Stimulated activated CD4-positive, alpha-beta T cell treated with anti-CD3 and anti-CD28 coated beads, TNF-alpha, amount 100 ng/mL, for 1 hour (primary cell): ENCODE measurements at regions not wholly inside any gene's neighbourhood (a gene's known extent, or its start where the extent isn't known, plus 50 kb on each side); places are given as distances from the start of the nearest gene placed in this dataset.

Experiments used
- DNase-seq, 3 donors: peaks; one replicate each; pipeline ENCODE4 v3.0.0-alpha.2; 2020; ENCODE audit warnings: low read depth in 3 of 3, low spot score in 1 of 3

DNA sequence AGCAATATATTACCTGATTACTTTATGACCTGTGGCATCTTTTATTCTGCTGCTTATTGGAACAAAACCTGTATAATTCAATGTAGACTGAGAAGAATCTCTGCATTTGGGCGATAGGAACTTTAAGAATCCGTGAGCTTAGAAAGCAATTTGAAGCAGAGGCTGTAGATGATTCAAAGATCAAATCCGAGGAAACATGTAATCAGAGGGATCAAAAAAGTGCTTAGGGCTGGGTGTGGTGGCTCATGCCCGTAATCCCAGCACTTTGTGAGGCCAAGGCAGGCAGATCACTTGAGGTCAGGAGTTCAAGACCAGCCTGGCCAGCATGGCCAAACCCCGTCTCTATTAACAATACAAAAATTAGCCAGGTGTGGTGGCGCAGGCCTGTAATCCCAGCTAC is 198.4 kb downstream of the MTX2 start:
- DNase-seq: no peak

DNA sequence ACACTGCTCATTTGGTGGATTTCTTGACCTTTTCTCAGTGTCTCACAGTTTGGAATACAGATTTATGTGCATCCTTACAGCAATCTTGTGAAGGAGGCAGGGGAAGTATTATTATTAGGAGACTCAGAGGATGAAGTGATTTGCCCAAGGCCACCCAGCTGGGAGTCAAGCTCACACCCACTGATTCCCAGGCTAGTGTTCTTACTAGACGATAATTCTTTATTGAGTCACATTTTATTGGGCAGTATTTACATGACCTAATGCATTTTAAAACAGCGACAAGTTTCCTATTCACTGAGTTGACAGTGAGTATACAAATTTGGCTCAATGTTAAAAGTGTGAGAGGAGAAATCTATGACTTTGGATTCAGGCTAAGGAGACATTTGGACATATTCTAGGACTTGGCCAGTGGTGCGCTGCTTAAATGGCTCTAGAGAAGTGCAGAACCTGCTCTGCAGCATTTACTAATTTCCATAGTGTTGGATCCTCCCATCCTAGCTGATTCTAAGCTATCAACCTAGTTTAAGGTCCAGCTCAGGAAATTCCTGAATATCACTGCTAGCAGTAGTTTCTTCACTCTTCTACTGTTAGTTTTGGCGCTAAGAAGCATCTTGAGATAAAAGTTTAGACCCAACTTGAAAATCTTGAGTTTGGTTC is 199.3 kb downstream of the MTX2 start:
- DNase-seq: no peak

DNA sequence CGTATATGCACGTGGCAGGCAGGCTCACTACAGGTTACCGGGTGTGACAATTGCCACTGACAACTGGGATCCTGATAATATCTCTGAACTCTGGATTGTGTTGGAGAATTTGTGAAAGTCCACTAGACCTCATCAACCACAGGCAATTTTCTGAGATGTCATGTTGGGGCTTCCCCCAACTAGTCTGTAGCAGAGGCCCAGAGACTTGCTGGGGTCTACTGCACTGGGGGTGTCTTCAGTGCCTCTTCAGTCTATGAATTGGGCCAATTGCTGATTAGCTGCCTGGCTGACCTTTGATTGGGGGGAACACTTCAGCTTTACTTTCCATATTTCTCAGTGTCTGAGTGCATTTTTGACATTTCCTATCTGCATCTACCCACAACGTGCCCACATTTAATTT is 201.5 kb downstream of the MTX2 start:
- no peak for DNase-seq

DNA sequence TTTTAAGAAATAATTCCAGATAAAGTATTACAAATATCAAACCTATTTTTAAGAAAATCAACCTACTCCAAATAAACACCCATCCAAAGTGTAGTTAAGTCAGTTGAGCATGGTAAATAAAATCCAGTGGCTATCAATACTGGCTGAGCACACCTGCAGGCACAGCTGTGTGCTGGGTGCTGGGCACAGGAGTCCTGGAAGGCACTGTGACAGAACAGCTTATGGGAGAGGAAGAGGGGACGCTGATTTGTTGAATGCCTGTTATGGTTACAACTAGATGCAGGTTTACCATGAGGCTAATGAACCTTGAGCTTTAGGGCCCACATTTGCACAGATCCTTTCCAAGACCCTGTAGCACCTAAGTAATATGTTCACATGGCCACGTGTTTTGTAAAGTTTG is 202.7 kb downstream of the MTX2 start:
- DNase-seq: no peak

DNA sequence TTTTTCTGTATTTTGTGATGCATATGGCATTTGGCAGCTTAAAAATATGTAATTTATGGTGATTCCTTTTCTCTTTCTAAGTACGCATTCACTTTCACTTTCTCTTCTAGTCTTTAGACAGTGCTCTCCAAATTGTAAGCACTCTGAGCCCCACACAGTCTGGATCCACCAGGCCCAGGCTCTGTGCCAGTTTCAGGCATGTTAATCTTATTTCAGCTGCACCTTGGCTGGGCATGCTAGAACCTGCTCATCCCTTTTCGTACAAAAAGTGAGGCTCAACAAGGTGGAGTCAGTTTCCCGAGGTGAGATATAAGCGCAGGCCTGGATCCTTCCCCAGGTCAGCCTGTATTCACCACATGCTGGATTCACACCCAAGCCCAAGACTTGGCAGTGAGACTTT is 203.9 kb downstream of the MTX2 start:
- no peak for DNase-seq

DNA sequence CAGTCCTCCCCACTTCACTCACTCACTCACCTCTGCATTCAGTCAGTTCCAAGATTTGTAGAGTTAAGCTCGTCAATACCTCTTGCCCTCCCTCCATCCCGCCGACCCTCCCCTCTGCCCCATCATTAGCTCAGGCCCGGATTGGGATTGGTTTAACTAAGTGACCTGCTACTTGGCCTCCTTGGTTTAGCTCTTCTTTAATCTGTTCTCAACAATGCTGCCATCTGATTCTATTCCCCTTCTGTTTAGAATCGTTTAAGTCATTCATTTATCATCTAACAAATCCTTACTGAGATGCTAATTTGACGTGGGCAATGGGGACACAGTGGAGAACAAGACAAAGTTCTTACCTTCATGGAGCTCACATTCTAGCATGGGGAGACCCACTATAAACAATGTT is 204.6 kb downstream of the MTX2 start:
- DNase-seq: no peak

DNA sequence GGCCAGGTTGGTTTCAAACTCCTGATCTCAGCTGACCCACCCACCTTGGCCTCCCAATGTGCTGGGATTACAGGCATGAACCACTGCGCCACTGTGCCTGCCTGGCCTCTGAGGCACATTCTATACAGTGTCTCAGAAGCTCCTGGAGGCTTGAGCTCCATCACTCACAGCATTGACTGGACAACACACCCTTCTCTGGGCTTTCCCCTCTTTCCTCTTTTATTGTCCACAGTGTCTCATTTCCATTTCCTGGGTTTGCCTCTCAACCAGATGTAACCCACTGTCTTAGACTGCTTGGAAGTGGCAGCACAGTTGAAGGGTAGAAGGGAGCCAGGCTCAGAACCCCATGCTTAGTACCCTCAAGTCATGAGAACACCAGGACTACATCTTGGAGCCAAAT is 208.1 kb downstream of the MTX2 start:
- DNase-seq: no peak

DNA sequence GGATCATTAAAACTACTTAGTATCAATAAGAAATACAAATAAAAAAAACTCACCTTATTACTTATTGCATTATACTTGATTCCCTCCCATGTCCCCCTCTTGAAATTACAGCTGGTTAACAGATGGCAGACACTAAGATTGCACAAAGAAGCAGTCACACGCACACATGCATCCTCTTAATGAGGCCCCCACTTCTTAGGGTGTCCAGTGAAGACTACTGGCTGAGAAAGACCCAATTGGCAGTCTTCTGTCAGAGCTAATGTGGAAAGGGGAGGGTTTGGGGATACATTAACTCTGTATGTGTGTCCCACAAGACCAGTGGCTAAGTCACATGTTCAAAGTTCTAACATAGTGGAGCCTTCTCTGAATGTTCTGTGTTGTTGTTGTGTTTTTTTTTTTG is 210.7 kb downstream of the MTX2 start:
- no peak for DNase-seq

DNA sequence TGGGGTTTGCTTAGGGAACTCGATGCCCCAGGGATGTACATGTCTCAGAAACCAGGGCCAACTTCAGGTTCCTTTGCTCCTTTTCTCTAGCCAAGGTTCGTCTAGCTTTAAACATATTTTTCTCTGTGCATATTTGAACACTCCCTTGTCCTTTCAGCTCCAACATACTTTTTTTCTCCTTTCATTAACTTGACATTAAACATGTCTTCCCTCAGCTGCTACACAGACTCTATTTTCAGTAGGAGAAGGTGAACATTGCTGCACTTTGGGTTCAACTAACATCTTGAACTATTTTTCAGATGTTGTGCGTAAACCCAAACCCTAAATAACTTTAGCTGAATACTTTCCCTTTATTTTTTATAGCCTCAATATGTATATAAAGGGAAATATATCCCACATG is 212.9 kb downstream of the MTX2 start:
- no peak for DNase-seq

DNA sequence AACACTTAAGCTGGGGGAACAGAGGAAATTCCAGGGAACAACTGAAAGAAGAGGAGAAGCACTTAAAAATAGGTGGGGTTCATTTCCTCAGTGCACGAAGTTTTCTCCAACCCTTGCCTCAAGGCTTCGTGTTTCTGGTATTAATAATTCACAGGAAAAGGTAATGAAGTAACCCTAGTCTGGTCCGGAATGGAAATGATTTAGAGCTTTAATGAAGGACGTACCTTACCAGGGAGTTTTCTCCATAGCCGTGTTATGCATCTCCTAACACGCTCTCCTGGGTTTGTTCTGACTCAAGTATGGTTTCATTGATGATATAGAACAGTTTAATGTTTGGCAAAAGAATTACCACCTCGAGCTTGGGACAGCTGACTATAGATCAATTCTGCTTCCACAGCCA is 214.2 kb downstream of the MTX2 start:
- no peak for DNase-seq

DNA sequence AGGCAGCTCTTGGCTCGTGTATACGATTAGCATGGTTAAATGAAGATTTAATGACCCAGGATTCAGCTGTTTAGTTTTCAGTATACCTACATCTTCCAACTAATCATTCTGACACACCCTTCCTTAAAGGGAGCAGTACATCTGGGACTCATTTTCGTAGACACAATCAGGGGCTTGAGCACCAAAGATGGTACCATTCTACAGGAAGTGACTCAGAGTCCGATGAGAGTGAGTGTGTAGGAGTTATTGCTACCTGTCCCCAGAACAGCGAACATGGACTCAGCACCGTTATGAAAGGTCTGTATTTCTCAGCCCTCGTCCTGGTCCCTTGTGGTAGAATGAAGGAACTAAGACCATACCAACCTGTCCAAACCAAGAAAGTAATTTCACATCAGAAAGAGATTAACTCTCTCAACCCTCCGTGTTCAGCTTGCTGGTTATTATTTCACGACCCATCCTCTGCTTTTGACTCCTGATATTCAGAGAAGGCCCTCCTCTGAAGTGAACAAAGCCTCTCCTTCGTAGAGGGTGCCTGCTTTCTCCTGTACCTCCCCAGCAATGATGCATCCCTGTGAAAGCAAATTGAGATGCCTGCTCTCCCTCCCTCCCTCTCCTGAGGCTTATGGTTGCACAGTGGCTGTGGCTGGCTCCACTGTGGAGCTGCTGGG is 214.8 kb downstream of the MTX2 start:
- DNase-seq: no peak

DNA sequence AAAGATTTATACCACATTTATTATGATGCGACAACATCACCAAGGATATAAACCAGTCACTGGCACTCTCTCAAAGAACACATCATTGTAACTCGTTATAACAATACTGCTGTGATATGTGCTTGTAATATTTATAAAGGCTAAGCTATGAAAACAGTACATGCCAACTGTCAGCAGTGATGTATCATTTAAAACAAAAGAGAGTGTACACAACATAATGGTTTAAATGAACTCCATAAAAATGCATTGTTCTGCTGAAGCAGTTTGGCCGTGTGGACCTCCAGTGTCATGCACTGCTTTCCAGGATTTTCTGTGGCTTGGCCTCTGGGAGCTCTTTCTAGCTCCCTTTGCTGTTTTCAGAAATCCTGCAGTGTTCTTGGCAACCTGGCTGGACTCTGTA is 215.6 kb downstream of the MTX2 start:
- no peak for DNase-seq

DNA sequence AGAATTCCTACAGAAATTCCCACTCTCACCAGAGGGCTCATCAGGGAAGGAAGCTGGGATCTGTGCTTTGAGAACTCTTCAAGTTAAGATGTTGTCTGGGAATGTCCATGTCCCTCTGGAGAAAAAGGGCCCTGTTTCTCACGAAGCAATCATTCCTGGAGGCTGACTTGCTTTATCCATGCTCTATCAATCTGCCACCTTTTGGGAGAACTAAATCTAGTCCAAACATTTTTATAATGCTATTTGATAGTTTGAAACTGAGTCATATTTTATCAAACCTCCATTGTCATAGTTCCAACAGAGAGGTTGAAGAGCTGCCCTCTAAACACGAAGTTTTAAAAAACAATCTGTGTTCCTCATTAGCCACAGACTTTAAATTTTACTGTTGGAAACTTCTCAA is 219.2 kb downstream of the MTX2 start:
- no peak for DNase-seq

DNA sequence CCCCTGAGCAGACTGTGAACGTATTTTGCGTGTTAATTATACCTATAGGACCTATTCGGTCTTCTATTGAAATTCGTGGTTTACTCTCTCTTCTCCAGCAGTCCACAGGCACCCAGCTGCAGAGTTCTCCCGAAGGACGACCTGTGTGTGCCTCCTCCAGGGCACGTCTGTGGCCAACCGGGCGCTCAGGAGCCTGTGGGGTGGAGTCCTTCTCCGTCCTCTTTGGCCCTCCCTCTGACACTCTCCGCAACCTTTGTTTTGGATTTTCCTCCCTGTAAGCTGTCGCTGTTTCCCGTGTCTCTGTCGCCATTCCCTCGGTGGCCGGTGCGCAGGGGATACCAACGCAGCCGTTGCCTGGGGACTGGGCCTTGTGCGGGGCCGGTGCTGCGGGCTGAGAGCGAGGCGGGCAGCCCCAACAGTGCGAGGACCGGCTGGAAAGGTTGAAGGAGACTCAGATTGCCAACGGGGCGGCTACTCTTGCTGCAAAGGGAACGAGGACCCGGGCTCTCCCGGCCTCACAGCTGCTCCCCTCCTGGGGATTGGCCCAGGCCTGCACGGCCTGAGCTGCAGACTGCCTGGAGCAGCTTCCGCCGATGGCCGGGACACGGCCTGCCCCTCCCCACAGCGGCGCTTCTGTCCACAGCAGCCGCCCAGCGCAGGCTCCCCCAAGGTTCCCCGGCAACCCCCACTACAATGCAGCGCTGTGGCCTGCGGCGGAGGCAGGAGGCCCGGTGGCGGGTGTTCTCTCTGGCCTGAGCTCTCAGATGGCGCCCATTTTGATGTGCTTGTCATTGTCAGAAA is 221.0 kb downstream of the MTX2 start:
- DNase-seq: no peak

DNA sequence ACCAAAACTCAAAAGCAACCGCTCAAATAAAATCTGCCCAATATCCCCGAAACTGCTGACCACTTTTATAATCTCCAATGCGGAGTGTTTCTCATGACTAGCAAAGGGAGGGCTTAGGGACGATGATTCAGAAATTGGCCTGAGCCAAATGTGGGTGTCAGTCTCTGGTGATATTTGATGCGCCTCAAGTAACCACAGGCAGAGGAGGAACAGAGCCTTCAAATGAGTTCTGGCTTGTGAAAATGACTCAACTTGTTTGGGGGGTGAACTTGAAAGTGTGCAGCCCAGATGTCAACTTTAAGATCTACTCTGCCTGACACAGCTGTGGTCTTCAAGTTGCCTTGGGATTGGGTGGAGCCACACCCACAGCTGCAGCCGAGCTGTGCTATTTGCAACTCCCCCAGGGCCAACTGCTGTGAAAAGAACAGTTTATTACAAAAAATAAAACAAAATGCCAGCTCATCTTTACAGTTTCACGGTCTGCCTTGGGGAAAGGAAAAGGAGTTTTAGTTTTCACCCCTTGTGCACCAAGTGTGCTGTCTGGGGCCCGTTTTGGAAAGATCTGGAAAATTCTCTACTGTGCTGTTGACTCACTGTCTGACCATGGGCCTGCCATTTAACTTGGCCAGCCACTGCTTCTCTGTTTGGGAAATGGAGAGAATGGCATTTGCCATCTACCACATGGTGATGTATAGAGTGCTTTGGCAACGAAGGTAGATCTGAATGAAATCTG is 222.1 kb downstream of the MTX2 start:
- DNase-seq: no peak

DNA sequence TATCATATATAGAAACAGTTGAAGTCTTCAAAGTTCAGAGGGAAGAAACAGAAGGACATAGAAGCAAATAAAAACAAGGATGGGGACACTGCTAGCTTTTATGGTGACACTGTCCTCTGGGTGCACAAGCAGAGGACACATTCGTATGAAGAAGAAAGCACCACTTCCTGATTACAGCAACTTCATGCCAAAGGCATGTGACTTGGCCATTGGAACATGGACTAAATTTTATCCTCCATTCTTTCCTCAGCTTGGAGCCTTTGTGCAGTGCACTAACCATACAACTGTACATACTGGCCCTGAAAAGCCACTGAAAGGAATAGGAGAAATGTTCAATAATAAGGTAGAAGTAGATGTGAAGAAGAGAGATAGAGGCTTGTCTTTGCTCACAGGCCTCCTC is 223.3 kb downstream of the MTX2 start:
- DNase-seq: no peak

DNA sequence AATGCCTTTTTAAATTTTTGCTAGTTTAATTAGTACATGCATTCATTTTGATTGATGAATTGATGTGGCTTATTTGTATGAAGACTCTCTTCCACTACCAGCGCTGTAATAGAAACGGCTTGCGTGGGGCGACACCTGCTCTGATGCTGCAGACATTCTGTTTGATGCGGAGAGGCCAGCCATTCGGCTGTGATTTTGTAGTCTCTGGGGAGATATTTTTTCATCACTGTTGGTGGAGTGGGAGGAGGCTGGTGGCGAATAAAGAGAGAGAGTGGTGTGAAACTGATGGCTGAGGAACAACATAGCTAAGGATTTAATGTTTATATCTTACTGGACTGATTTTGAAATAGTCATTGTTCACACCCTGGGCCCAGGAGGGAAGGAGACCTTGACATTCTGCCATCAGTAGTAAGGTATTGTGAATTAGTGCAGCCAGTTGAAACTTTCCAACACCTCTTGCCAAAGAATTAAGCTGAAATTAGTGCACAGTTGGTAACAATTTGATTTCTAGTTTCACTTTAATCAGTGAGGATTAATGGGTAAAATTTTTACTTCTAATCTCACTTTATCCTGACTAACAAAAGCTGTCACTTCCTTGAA is 224.1 kb downstream of the MTX2 start:
- no peak for DNase-seq

DNA sequence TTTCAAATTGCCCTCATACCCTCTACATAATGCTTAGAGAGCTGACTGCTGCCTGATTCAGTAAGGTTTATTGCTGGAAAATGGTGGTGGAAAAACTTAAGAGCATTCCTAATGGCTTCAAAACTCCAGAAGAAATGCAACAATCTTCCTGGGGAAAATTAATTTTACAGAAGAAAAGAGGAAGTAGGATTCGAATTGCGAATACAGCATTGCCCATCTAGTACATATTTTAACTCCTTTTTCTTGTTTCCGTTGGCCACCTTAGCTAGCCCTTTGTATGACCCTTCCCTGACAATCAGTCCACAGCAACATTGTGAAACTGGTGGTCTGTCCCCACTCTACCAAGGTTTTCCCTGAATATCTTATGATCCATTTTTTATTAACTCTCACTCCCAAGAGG is 224.7 kb downstream of the MTX2 start:
- no peak for DNase-seq

DNA sequence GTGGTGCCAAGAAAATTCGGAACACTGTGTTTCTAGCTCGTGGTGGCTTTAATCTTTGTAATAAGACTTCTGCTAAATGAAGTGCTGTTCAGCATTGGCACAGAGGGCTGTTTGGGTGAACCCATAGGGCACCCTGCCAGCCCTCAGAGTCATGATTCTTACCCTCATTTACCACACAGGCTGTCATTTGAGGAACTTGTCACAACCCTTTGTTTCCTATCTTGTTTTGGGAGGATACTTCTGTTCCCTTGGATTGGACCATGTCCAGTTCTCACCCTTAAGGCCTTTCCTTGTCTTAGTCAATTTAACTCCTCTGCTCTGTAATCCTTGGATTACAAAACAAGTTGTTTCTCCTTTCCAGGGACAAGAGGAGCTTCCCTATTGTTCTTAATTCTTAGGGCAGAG is 225.7 kb downstream of the MTX2 start:
- no peak for DNase-seq

DNA sequence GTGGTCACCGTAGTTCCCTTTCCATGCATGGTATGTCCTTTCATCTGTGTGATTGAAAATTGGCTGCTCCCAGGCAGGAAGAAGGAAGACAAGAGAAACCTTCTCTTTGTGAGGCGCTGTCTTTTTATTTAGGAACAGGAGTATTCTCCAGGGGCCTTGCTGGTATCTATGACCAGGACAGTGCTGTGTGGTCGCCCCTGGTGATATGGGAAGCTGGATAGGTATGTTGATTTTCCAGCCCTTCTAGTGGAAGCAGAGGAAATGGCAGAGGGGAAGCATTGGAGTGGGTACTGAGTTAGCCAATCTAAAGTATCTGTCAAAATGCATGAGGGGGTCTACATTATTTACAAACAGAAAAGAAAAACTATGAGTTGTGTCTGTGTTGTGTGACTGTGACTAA is 226.6 kb downstream of the MTX2 start:
- no peak for DNase-seq

DNA sequence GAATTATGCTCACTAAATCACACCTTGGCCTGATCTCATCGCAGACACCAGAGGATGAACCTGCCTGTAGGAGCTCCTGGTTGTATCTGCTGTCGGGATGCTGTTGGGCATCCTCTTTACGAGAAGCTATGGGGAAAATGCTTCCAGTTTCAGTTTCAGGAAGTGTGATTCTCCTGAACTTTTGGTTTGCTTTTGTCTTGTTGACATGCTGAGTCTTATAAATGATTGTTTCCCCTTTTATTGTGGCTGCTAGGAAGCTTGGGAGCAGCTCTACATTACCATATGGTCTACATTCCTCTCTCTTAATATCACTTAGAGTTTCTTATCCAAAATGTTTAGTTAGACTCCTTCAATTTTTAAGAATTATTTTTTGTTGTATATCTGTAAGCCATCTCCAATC is 227.5 kb downstream of the MTX2 start:
- DNase-seq: no peak
